Testis (tissue), 2 donors: ENCODE measurements at regions not wholly inside any gene's neighbourhood (a gene's known extent, or its start where the extent isn't known, plus 50 kb on each side); places are given as distances from the start of the nearest gene placed in this dataset.

Experiments
- CTCF ChIP-seq, 3 experiments: fragments of 450-650 bp in 2 of 3; fragments of 200-600 bp in 1 of 3; sonication (generic) in 1 of 3; IDR thresholded peaks; one replicate each; pipeline ENCODE4 v1.5.1; 2016 to 2019; ENCODE audit warnings: antibody characterized with exemption in 3 of 3, mild to moderate bottlenecking in 2 of 3, moderate library complexity in 1 of 3
- POLR2A ChIP-seq: fragments of 450-650 bp; IDR thresholded peaks from one replicate; pipeline ENCODE4 v1.6.1; 2017; ENCODE audit warnings: antibody characterized with exemption, mild to moderate bottlenecking, moderate library complexity

DNA sequence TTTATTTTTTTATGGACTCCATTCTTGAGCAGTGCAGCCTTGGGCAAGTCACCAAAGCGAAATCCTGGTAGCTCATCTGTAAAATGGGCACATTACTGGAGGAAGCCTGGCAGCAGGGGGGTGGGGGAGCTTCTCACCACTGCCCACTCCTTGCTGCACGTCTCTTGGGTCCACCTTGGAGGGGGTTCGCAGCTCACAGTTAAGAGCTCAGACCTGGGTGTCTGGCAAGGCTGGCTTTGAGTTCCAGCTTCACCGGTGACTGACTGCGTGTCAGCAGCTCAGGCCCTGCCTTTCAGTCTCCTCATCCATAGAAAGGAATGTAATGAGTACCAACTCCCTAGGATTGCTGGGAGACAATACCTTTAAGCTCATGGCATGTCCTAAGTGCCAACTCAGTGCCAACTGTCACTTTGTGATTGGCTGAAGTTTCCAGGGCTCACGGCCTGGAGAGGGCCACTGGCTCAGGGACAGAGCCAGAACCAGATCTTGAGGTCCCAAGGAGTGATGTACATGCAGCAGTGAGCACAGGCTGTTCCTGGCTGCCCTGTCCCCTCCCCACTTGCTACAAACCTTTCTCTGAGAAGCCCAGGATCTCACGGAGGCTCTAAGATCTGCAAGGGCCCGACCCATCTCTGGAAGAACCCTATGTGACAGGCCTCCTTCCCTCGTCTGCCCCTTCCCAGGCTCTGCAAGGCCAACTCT, 72.9 kb downstream of the C9orf50 start:
- no peak for TF ChIP-seq POLR2A
- no peak for TF ChIP-seq CTCF (IDR thresholded peaks at IDR 0.05)
